Colonic mucosa (tissue), 4 donors: ENCODE measurements at regions not wholly inside any gene's neighbourhood (a gene's known extent, or its start where the extent isn't known, plus 50 kb on each side); places are given as distances from the start of the nearest gene placed in this dataset.

Source experiments
- DNase-seq: peaks from one replicate; pipeline ENCODE4 v3.0.0-alpha.2; 2020
- H3K27ac ChIP-seq: fragments of 200-600 bp; one replicate; pipeline ENCODE4 v1.8.0; 2021
- H3K27me3 ChIP-seq: fragments of 200-600 bp; one replicate; pipeline ENCODE4 v1.8.0; 2021
- H3K36me3 ChIP-seq: fragments of 200-600 bp; one replicate; pipeline ENCODE4 v1.8.0; 2021
- H3K4me1 ChIP-seq: fragments of 200-600 bp; one replicate; pipeline ENCODE4 v1.8.0; 2021; ENCODE audit warnings: mild to moderate bottlenecking
- H3K4me3 ChIP-seq: fragments of 200-600 bp; one replicate; pipeline ENCODE4 v1.8.0; 2021
- H3K9ac ChIP-seq, 2 donors: one replicate each; pipeline ENCODE4 v1.7.0; 2013; ENCODE audit warnings: control low read depth in 2 of 2, low read depth in 2 of 2, low read length in 2 of 2
- H3K9me3 ChIP-seq: fragments of 200-600 bp; one replicate; pipeline ENCODE4 v1.8.0; 2021
- CTCF ChIP-seq: fragments of 200-600 bp; IDR thresholded peaks from one replicate; pipeline ENCODE4 v1.8.0; 2022; ENCODE audit warnings: antibody characterized with exemption, mild to moderate bottlenecking
- intact Hi-C: fragments of 100-400 bp; cut with DNase I; formaldehyde crosslinking; loops from one replicate; pipeline ENCODE4 v1.14.1; 2022
- donor health status: healthy.
- donor health status: DM: no; HTN: no; CAD: no.
- donor health status: DM: no; HTN: no; CAD: no.

- no peak for TF ChIP-seq CTCF
- Histone ChIP-seq H3K36me3 (no peaks in the 10 kb centered on the region), H3K9ac (no peak overlapping the region), H3K4me1 (no peaks in the 10 kb centered on the region), H3K27ac (no peak overlapping the region), H3K4me3 (no peak overlapping the region), H3K9me3 (no peaks in the 10 kb centered on the region), H3K27me3 (no peaks in the 10 kb centered on the region)
- DNase-seq = no peak
- intact Hi-C loops = no loop called here
Observed at GRCh38 chr17:27974531-27975145, 67.8 kb upstream of the NLK start.

- Histone ChIP-seq H3K27ac (no peak overlapping the region), H3K27me3 (no peaks in the 10 kb centered on the region), H3K4me3 (no peak overlapping the region), H3K4me1 (no peaks in the 10 kb centered on the region), H3K9ac (no peak overlapping the region), H3K9me3 (no peaks in the 10 kb centered on the region), H3K36me3 (no peaks in the 10 kb centered on the region)
- intact Hi-C loops = no loop called here
- no peak for DNase-seq
- no peak for TF ChIP-seq CTCF
Observed at GRCh38 chr17:27975146-27976011, 67.1 kb upstream of the NLK start.

DNA sequence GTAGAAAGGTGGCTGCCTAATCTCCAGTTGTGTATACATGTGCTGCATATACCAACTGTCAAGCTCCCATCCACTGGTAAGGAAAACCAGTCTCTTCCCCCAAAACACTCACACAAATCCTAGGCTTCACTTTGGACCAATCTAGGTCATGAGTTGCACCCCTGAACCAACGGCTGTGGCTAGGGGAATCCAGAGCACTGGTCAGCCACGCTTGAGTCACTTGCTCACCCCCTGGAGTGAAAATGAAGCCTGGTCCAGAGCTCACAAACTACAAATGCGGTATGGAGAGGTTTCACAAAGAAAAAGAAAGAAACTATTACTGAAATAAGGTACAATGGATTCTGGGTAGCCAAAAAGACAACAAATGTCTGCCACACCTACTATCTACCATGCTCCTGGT lies 66.1 kb upstream of the NLK start:
- Histone ChIP-seq H3K36me3 (no peaks in the 10 kb centered on the region), H3K4me1 (no peaks in the 10 kb centered on the region), H3K4me3 (no peak overlapping the region), H3K27ac (no peak overlapping the region), H3K27me3 (no peaks in the 10 kb centered on the region), H3K9me3 (no peaks in the 10 kb centered on the region), H3K9ac (no peak overlapping the region)
- intact Hi-C loops = no loop called here
- DNase-seq = no peak
- TF ChIP-seq CTCF = no peak

DNA sequence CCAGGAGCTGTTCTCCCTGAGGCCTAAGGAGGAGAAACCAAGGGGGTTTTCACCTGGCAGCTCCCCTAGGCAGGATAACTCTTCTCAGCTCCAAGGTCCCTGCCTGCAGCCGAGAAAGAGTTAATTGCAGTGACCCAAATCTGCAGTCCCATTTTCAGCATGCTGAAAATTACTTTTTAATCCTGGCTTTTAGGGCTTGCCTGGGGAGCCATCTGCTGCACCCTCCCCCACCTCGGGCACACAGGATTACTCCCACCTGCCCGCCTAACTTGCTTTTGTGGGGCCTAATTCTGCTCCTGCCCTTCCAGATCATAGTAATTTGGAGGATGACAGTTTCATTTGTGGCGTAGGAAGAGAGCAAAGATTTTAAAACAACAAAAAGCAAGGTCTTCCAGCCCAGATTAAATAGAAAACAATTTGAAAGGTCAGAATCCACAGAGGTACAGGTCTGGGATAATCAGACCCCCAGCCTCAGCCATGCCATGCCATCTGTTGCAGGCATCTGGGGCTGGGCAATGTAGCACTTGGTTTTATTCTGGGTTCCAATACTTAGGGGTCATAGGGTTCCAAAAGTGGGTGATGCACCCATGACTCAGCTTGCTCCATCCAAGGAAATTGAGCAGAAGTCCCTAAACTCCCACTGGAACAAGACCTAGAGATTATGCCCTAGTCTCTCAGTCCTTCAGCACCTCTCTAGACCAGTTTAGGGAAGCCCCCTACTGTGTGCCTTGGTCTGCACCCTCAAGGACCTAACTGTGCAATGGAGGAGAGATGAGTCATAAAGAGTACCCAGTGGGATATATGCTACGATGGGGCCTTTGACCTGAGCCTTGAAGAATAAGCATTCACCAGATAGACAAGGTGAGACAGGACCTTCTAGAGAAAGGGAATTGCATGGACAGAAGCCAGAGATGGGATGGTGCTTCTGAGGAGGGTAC lies 64.5 kb upstream of the NLK start:
- Histone ChIP-seq H3K27ac (no peak overlapping the region), H3K9ac (no peak overlapping the region), H3K27me3 (no peaks in the 10 kb centered on the region), H3K4me3 (no peak overlapping the region), H3K4me1 (no peaks in the 10 kb centered on the region), H3K36me3 (no peaks in the 10 kb centered on the region), H3K9me3 (no peaks in the 10 kb centered on the region)
- intact Hi-C loops = no loop called here
- DNase-seq = no peak
- TF ChIP-seq CTCF = no peak

GRCh38 chr17:27978689-27979175 lies 63.7 kb upstream of the NLK start:
- Histone ChIP-seq H3K27me3 (no peaks in the 10 kb centered on the region), H3K36me3 (no peaks in the 10 kb centered on the region), H3K9me3 (no peaks in the 10 kb centered on the region), H3K4me3 (no peak overlapping the region), H3K9ac (no peak overlapping the region), H3K27ac (no peak overlapping the region), H3K4me1 (no peaks in the 10 kb centered on the region)
- TF ChIP-seq CTCF = no peak
- no peak for DNase-seq
- intact Hi-C loops = no loop called here
